SU-DHL-6 (cell line): ENCODE measurements at regions not wholly inside any gene's neighbourhood (a gene's known extent, or its start where the extent isn't known, plus 50 kb on each side); places are given as distances from the start of the nearest gene placed in this dataset.

Experiments
- H2AFZ ChIP-seq: fragments of 200-600 bp; sonication (generic); 2 replicates; pipeline ENCODE4 v1.6.1; 2014; ENCODE audit warnings: low read depth, mild to moderate bottlenecking, moderate library complexity, mixed read lengths, antibody characterized with exemption, low read length; ENCODE audit not compliant: severe bottlenecking
- H3F3A ChIP-seq: fragments of 200-600 bp; shearing (Covaris generic); 2 replicates; pipeline ENCODE4 v1.6.0; 2016; ENCODE audit warnings: antibody characterized with exemption, mild to moderate bottlenecking; ENCODE audit not compliant: insufficient read depth
- H3K27ac ChIP-seq: fragments of 200-600 bp; sonication (generic); 2 replicates; pipeline ENCODE4 v1.5.1; 2016; ENCODE audit warnings: low read depth, mild to moderate bottlenecking, low read length, moderate library complexity, mixed read lengths
- H3K27me3 ChIP-seq: fragments of 200-600 bp; sonication (generic), shearing (Covaris generic); 2 replicates; pipeline ENCODE4 v1.6.0; 2014; ENCODE audit warnings: mild to moderate bottlenecking, low read length
- H3K36me3 ChIP-seq: fragments of 200-600 bp; sonication (generic); 2 replicates; pipeline ENCODE4 v1.6.1; 2014; ENCODE audit warnings: mild to moderate bottlenecking, low read length, mixed read lengths
- H3K4me2 ChIP-seq: fragments of 300-600, 200-600 bp; shearing (Covaris generic), sonication (generic); 2 replicates; pipeline ENCODE4 v1.6.0; 2014; ENCODE audit warnings: low read length, low read depth, mild to moderate bottlenecking; ENCODE audit not compliant: poor library complexity, severe bottlenecking
- H3K4me3 ChIP-seq: fragments of 200-600 bp; sonication (generic); 2 replicates; pipeline ENCODE4 v1.5.1; 2014; ENCODE audit warnings: antibody characterized with exemption, low read length, mild to moderate bottlenecking, mixed read lengths; ENCODE audit not compliant: insufficient read depth, poor library complexity, severe bottlenecking
- H3K79me2 ChIP-seq: fragments of 200-600 bp; sonication (generic); 2 replicates; pipeline ENCODE4 v1.6.1; 2014; ENCODE audit warnings: mild to moderate bottlenecking, low read length, moderate library complexity; ENCODE audit not compliant: insufficient read depth
- H3K9ac ChIP-seq: fragments of 200-600 bp; sonication (generic); 2 replicates; pipeline ENCODE4 v1.7.0; 2014; ENCODE audit warnings: mild to moderate bottlenecking, low read length
- H3K9me2 ChIP-seq: fragments of 200-600 bp; sonication (generic); replicated peaks from 2 replicates; pipeline ENCODE4 v1.6.1; 2014; ENCODE audit warnings: low read length; ENCODE audit not compliant: insufficient read depth
- H3K9me3 ChIP-seq: fragments of 200-600 bp; sonication (generic); 2 replicates; pipeline ENCODE4 v1.6.1; 2014; ENCODE audit warnings: low read length, mixed read lengths; ENCODE audit not compliant: insufficient read depth
- H4K20me1 ChIP-seq: fragments of 200-600 bp; sonication (generic); 2 replicates; pipeline ENCODE4 v1.6.1; 2014; ENCODE audit warnings: low read depth, mild to moderate bottlenecking, antibody characterized with exemption, low read length, moderate library complexity, mixed read lengths
- CTCF ChIP-seq: fragments of 200-600 bp; sonication (generic); IDR thresholded peaks from one replicate; pipeline ENCODE4 v1.5.1; 2017; ENCODE audit warnings: antibody characterized with exemption, mild to moderate bottlenecking, low read length, moderate library complexity; ENCODE audit not compliant: insufficient read depth, poor library complexity, severe bottlenecking
- EZH2phosphoT487 ChIP-seq: fragments of 200-600 bp; sonication (generic), shearing (Covaris generic); conservative IDR thresholded peaks from 2 replicates; pipeline ENCODE4 v1.6.1; 2018; ENCODE audit warnings: mild to moderate bottlenecking, antibody characterized with exemption, low read length, moderate library complexity, mixed read lengths

- H3K4me2 ChIP-seq: no peak overlapping the region
- H3K79me2 ChIP-seq: no peaks in the 10 kb centered on the region
- H3K9ac ChIP-seq: no peak overlapping the region
- H3K27me3 ChIP-seq: no peaks in the 10 kb centered on the region
- no peak overlapping the region for H3K4me3 ChIP-seq
- no peak for TF ChIP-seq CTCF
- TF ChIP-seq EZH2phosphoT487: no peak
- no peak overlapping the region for H2AFZ ChIP-seq
- H3K9me3 ChIP-seq: no peaks in the 10 kb centered on the region
- no peaks in the 10 kb centered on the region for H4K20me1 ChIP-seq
- H3K36me3 ChIP-seq: no peaks in the 10 kb centered on the region
- H3K9me2 ChIP-seq: no peaks in the 10 kb centered on the region
- H3F3A ChIP-seq: no peaks in the 10 kb centered on the region
- H3K27ac ChIP-seq: no peak overlapping the region
Measured at GRCh38 chr10:78934994-78935602, 133.7 kb upstream of the ZMIZ1 start.

GRCh38 chr10:78935697-78936407 is 132.9 kb upstream of the ZMIZ1 start:
- H4K20me1 ChIP-seq: no peaks in the 10 kb centered on the region
- H3K27ac ChIP-seq: no peak overlapping the region
- no peak overlapping the region for H3K9ac ChIP-seq

GRCh38 chr10:78936412-78937342 is 132.1 kb upstream of the ZMIZ1 start:
- Histone ChIP-seq H3K9me3 (no peaks in the 10 kb centered on the region), H3F3A (no peaks in the 10 kb centered on the region), H3K27me3 (no peaks in the 10 kb centered on the region), H3K9me2 (no peaks in the 10 kb centered on the region), H3K9ac (no peak overlapping the region), H3K79me2 (no peaks in the 10 kb centered on the region), H3K4me2 (no peak overlapping the region), H2AFZ (no peak overlapping the region), H4K20me1 (no peaks in the 10 kb centered on the region), H3K27ac (no peak overlapping the region), H3K4me3 (no peak overlapping the region), H3K36me3 (no peaks in the 10 kb centered on the region)
- TF ChIP-seq CTCF (no peak), EZH2phosphoT487 (no peak)

More at GRCh38 chr10:78935697-78936407, 132.9 kb upstream of the ZMIZ1 start:
- Histone ChIP-seq H3K4me3 (no peak overlapping the region), H2AFZ (no peak overlapping the region), H3K79me2 (no peaks in the 10 kb centered on the region), H3K9me2 (no peaks in the 10 kb centered on the region), H3K4me2 (no peak overlapping the region), H3K27me3 (no peaks in the 10 kb centered on the region), H3K36me3 (no peaks in the 10 kb centered on the region), H3K9me3 (no peaks in the 10 kb centered on the region), H3F3A (no peaks in the 10 kb centered on the region)
- TF ChIP-seq EZH2phosphoT487 (no peak), CTCF (no peak)
